ENCODE measurements at regions not wholly inside any gene's neighbourhood (a gene's known extent, or its start where the extent isn't known, plus 50 kb on each side); places are given as distances from the start of the nearest gene placed in this dataset.
A peak's percentile ranks its signal among the peaks of the same experiment; 100 is the strongest.
"Not testable (repeated sequence)": the region's sequence is repeated elsewhere in the genome, so short reads cannot be mapped to it uniquely, and the experiment has no call there.

DNA sequence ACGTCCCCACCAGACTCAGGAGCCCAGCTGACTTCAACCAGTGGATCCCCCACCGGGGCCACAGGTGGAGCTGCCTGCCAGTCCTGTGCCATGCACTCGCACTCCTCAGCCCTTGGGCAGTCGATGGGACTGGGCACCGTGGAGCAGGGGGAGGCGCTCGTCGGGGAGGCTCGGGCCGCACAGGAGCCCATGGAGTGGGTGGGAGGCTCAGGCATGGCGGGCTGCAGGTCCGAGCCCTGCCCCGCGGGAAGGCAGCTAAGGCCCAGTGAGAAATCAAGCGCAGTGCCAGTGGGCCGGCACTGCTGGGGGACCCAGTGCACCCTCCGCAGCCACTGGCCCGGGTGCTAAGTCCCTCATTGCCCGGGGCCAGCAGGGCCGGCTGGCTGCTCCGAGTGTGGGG, 52.3 kb upstream of the LRRC30 start:
- not testable (repeated sequence) for DNase-seq

DNA sequence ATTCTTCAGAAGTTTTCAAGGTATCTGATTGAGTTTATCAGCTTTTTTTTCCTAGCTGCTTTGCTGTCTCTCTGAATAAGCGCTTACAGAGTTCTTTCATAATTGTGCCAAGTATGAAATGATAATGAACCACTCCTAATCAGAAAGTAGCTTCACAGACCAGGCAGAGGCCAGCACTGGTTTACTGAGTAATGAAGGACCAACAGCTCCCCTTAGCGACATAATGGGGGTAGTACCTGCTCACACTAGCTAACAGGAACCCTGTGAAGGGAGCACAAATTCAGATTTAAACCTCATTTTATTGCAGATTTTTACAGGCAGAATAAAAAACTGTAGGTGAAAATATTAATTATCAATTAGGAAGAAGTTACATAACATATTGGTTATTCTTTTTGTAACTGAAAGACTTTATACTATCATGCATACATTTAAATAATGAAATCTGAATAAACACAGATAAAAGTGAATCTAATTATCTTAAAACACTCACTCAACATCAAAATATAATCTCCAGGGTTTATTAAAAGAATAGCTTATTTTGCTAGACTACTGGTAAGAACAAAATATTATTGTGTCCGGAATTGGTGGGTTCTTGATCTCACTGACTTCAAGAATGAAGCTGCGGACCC, 53.7 kb upstream of the LRRC30 start:
- DNase-seq = peak; percentile 69

DNA sequence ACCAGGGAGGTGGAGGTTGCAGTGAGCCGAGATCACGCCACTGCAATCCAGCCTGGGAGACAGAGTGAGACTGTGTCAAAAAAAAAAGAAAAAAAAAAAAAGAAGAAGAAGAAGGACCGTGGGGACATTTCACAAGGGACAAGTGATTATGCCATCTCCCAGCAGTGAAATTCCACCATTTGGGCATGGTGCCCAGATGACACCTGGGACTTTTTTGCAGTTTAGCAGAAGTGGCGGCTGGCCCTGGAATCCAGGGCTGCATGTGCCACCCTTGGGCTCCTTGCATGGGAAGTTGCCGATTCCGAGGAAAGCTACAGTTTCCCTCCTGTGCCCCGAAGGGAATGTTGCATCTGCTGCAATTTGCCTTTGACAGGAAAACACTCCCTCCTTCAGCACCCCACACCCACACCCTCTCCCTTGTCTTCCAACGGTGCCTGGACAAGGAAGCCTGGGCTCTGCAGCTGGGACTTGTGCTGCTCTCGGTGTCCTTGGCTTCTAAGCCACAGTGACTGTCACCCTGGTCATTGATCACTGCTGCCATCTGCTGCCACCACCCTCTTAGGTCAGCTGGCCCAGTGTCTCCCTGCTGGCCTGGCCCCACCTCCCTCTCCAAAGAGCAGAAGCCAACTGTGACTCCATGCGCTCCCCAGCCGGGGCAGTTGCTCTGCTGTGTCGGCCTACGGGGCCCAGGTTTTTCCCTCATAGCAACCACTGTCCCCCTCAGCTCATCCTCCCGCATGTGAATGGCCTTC, 56.4 kb upstream of the LRRC30 start:
- DNase-seq = no peak

DNA sequence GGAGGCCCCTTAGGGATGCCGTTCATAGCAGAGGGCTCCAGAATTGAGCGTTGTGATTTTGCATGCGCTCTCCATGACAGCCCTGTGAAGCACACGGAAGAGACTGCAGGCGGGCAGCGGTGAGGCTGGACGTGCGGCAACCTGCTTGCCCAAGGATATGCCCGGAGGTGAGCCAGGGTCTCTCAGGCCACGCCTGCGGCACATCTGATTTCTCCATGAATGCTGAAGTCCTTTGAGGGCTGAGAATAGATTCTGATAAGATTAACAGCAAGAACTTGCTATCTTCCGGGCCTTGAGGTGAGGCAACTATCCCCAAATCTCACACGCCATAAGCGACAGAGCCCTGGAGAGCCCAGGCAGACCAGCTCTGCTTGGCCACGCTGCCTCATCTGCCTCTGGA, 55.6 kb upstream of the LAMA1 start:
- no peak for DNase-seq

DNA sequence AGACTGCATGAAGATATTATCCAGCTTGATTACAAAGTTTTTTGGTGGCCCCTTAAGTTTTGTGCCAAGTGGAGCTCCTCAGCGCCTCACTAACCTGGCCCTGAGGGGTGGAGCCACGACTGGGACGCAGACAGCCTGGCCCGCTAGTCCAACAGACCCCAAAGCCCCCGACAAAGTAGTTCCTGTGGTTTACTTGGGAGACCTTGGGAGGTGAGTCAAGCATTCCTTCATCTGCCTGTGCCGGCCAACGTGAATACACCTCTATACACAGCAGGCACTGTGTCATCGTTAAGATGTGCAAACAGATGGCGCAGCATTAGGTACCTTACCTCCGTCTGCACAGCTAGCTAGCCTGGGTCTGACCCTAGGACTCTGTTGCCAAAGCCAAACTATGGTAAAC, 55.0 kb upstream of the LAMA1 start:
- no peak for DNase-seq

DNA sequence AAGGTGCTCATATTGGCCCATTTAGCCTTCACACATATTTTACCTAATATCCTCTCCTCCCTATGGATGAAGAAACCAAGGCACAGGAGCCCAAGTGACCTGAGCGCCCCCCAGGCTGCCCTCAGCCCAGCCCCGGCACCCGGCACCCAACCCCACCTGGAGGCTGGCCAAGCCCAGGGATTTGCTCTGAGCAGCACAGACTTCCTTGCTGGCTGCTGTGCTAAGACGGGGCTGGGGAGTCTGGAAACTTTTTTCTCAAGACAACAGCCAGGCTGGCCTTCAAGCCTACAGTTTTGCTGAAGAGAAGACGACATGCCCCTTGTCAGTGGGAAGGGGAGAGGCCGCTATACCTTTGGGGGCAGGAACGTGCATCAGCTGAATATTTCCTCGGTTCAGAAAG, 52.7 kb upstream of the LAMA1 start:
- no peak for DNase-seq

DNA sequence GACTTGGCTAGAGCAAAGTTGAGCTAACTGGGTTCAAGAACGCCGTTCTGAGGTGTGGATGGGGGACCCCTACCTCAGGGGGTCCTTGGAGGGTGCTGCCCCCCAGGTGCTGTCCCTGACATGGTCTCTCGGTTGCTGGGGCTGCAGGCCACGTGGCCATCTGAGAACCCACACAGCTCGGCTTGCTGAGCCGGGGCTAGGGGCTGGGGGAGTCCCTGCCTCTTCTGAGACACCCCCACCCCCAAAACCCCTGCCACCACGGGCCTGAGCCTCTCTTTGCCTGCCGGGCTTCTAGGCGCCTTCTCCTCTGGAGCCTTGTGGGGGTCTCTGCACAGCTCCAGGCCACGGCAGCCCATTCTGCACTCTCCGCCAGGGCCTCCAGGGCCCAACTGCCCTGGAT, 52.0 kb upstream of the LAMA1 start:
- DNase-seq = no peak

DNA sequence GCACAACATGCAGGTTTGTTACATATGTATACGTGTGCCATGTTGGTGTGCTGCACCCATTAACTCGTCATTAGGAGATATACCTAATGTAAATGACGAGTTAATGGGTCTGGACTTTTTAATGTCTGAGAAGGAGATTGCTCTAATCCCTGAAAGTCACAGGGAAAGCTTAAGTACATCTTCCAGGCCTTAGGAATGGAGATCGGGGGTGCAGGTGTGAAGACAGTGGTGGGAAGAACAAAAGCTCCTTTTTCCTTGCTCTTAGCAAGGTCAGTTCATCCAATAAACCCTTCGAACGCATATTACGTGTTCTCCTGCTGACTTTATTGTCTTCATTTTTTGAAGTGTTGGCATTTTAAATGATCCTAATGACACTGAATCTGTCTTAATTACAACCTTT, 50.8 kb upstream of the LAMA1 start:
- no peak for DNase-seq

Data from NCI-H226 (cell line).